RKO (cell line): ENCODE measurements at regions not wholly inside any gene's neighbourhood (a gene's known extent, or its start where the extent isn't known, plus 50 kb on each side); places are given as distances from the start of the nearest gene placed in this dataset.

ENCODE experiments used
- DNase-seq: peaks from one replicate; pipeline ENCODE4 v3.0.0-alpha.2; 2016; ENCODE audit warnings: low spot score

DNA sequence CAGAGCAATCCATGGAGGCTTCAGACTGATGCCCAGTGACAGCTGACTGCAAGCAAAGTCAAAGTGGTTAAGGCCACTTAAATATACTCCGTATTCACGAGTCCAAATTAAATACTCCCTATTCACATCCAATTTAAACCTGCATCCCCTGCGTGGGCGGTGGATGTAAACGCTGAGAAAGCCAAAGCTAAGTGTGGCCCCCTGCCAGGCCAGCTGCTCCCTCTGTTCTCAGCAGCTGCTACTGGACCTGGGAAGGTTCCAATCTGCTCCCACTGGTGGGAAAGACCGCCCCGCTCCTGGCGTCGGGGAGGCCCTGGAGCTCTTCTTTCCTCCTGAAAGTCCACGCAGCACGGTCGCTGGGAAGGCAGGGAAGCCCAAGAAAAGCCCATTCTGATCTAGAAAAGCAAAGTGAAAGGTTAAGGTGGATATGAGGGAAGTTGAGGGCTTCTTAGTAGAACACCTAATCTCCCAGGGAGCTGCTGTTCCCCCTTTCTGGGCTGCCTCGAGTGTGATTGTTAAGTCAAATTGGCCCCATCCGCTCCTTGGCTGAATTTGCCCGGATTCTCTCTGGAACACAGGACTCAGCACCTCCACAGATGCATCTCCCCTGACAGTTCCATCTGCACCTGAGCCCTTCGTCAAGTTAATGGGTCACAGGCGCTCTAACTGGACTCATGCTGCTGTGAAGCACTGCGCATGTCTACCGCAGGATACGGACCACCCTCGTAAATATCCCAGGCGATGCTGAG is 205.5 kb downstream of the USP12 start:
- no peak for DNase-seq

DNA sequence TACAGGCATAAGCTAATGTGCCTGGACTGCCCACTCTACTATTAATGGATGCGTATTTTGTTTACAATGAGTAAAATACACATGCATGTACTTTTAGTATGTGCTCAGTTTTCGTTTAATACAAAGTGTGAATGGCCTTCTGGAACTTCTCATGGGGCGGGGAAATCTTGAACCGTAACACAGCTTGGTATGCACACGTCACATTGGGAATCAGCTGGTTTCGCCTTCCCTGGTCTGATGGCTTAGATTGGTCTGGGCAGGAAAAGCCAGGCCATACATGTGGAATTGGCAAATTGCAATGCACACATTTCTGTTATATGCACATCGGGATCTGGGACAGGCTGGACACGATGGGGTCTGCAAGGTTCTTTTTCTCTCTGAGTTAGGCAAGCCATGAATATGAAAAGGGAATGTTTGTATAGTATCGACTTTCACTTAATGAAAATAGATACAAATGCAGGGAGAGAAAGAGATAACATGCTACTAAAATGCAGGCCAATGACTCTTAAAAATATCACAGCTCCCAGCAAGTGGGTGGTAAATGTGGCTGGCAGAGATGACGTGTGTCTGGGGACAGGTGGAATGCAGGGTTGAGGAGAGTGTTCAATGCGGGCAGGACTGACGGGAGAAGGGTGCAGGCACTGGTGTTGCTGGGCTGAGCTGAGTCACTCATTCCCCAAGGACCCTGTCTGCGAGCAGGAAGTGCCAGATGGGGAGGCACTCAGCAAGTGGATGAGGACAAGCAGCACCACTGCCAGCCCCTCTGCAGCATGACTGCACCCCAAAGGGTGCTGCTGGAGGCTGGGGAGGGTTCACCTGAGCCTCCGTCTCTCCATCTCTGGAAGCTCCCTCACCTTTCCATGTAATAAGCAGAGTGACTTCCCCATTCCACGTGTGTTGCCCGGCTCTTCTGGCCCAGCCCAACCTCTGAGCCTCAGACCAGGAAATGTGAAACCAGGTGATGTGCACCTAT is 204.0 kb upstream of the GPR12 start:
- DNase-seq, result no peak

DNA sequence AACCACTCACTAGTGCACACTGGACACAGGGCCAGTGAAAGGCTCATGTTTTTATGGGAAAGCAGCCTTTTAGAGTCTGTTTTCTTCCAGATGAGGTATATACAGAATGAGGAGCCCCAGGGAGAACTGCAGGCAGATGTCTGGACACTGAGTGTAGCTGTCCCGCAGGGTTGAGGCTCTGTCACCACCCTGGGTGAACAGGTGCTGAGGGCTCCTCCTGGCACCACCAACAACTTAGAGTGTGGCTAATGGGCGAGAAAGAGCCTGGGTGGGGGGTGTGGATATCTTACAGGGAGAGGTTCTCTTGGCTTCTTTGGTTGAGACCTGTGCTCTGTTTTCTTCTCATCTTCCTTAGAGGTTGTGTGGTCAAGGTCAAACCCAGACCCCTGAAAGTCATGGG is 202.1 kb upstream of the GPR12 start:
- DNase-seq, result no peak

DNA sequence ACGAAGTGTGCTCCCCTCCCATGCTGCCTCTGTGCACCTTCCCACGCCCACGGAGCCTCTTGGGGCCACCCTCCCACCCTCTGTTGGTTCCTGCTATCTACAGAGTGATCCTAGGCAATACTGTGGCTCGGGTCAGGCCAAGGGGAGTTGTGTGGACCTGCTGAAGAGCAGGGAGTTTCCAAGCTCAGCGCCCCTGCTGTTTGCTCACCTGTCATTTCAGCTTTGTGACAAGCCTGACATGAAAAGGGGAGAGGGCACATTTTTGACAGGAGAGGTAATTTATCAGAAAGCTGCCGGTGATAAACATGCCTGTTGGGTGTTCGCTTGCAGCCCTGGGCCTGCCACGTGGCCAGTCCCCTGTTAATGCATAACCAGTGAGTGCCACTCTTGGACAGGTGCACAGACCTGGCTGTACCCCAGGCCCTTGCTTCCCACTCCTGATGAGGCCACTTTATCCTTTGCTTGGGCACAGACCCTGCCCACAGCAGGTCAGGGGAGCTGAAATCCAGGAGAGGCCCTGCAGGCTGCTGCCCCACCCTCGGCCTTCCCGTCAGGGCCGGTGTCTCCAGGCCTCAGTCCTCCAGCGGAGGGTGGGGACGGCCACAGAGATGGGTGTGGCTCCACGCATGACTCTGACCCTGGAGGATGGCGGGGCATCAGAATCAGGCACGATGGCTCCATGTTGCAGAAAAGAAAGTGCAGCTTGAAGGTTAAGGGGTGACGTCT is 201.5 kb upstream of the GPR12 start:
- no peak for DNase-seq

DNA sequence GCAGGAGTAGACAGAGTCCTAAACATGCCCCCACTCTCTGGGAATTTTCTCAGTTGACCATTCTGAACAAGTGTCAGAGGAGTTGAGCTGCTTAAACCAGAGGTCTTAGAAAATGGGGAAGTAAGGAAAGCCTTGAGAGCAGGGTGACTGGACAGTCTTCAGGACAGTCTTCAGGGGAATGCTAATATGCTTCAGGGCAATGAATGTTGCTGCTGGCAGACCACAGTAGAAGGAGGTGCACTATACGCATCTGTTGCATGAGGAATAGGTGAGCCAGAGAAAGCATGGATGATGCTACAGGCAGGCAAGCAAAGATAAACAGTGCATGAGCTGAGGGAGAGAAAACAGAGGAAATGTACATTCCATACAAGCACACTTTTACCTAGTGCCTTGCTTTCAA is 196.6 kb upstream of the GPR12 start:
- no peak for DNase-seq

DNA sequence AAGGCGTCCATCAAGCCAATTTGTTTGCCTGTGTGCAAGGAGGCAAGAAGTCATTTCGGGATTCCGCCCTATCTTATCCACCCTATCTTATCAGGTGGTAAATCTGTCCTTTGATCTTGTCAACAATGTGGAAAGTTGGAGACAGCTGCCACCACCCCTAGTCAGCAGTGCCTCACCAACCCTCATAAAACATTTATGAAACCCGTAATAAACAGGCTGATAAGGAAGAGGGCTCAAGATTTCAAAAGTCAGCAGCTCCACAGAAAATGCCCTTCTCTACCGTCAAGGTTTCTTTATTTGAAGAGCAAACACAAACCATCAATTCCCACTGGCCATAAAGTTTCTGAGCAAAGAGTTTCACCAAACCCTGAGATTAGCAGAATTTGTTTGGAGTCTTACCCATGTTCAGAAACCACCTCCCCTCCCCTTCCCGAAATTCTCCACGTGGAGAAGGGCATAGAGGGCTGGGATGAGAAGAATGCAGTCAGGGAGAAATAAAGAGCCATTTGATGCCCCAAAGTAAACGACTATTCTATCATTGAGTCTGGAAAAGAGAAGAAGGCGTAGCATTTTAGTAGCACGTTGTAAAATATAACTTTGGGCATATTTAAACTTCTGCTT is 196.0 kb upstream of the GPR12 start:
- no peak for DNase-seq

DNA sequence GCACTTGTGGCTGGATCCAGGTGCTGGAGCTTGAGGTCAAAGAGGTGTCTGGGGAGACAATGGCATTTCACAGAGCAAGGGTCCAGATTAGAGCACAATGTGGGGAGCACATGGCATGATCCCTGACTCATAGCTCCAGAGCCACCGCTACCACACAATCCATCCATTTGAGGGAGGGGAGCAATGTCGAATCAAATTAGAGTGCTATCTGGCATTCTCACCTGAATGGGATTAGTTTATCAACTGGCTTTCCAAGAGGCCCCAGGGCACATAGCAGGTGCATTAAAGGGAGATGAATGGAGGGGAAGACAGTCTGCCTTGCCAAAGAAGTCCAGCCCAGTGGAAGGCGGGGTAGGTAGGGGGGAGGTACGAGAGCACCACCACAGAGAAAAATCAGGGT is 194.4 kb upstream of the GPR12 start:
- no peak for DNase-seq

DNA sequence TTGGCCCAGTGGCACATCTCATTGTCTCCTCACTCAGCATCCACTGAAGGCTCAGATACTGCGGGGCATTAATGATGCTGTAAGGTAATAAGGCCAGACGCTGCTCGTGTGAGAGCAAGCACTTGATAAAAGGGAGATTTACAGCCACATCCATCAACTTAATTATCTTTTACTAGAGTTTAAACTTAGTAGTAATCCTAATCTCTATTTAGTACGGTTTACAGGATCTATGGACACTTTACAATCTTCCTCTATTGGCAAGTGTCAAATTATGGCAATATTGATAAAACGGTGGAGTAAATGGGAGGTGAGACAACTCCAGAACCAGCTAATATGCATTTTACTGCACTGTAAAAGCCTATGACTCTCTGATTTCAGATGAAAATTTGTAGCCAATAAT is 192.7 kb upstream of the GPR12 start:
- DNase-seq, result no peak

DNA sequence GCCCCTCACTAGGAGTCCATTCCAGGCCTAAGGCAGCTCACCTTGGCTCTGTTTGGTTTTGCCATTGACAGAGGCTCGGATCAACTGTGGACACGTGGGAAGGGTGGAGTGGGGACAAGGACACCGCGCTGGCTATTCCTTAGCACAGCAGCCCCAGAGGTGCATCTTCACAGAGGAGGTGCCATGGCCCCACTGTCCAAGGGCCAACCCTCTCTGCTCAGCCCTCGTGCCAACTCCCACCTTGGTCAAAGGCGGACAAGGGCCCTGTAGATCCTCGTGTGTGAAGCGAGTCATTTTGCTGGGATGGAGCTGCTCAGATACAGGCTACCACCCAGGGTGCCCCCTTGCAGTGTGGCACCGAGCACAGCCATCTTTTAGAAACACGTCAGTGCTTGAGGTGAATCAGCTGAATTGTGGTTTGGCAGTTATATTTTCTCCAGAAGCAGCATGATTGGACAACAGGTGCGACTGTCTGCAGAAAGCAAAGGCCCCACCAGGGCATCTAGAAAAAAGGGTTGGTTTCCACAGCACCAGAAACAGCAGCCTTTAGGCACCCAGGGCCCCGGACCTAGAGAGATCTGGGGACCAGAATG is 192.1 kb upstream of the GPR12 start:
- DNase-seq, result no peak

DNA sequence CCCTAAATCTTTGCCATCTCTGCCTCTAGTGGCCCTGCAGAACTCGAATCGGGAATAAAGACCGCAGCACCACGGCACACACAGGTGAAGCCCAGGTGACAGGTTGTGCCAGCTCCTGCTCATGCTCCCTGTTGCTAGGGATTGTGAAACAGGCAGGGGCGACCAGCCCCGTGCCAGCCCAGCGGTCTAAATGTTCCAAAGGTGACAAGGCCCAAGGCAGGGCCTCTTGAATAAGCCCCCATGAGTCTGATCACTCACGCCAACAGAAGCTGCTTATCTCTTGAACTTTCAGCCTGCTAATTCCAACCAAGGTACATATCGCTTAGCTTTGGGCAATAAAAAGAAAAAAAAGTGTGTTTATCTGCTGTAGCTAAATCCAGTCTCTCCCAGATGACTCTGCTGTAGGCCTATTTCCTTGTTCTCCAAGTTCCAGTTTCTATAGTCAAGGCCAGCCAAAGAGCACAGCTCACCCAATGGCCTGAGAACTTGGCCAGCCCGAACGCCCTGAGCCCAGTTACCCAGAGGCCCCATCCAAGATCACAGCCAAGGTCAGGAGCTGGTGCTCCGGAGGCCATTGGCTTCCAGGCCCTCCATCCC is 191.1 kb upstream of the GPR12 start:
- DNase-seq, result no peak

DNA sequence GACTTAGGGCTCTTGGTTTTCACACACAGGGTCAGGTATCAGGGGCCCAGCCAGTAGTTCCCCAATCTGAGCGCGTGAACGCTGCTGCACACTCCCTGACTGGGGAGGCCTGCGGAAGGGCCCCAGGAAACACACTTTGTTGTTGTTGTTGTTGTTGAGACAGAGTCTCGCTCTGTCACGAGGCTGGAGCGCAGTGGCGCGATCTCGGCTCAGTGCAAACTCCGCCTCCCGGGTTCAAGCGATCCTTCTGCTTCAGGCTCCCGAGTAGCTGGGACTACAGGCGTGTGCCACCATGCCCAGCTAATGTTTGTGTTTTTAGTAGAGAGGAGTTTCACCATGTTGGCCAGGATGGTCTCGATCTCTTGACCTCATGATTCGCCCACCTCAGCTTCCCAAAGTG is 190.4 kb upstream of the GPR12 start:
- DNase-seq, result no peak

DNA sequence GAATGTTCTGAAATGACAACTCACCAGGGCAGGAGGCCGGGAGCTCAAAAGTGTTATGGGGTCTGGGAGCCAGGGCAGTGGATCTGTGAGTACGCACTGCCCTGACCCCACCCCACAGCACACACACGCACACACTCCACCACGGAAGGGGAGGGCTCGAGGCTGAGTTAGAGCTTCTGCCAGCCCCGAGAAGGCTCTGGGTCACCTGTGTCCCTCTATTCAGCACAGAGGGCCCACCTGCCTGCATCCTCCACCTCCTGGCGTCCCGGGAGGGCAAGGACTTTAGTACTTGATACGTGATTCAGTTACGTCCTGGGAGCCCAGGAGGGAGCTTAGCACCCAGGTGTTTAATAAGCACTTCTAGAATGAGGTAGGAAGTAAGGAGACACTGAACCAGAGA is 190.0 kb upstream of the GPR12 start:
- DNase-seq, result no peak

DNA sequence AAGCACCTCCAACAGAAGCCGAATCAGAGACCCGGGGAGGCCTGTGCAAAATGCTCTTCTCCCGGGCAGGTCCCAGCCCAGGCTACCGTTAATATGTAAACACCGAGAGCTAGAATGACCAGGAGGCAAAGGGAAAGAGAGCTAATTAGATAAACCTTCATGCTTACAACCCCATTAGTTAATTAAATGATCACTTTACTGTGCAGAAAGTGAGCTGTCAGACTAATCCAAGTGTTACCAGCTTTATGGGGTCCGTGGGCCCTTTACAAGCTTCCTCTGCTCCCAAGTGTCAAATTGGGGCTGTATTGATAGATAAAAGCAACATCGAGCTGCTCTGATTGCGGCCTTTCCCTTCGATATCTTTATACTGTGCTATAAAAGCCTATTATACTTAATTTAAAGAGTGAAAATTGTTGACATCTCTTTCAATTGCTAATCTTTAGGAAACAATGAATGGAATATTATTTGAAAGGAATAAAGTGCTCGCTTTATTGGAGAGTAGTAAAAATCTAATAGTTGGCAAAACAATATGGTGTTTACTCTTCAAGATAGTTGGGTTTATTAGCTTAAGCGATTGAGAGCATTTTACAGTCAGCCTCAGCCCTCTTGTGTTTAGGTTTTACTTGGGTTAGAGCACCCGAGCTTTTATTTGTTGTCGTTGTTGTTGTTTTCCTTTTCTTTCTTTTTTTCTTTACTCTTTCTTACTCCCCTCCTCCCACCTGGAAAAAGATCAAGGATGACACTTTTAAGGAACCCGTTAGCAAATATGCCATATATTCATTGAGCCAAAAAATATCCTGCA is 189.3 kb upstream of the GPR12 start:
- DNase-seq, result no peak

DNA sequence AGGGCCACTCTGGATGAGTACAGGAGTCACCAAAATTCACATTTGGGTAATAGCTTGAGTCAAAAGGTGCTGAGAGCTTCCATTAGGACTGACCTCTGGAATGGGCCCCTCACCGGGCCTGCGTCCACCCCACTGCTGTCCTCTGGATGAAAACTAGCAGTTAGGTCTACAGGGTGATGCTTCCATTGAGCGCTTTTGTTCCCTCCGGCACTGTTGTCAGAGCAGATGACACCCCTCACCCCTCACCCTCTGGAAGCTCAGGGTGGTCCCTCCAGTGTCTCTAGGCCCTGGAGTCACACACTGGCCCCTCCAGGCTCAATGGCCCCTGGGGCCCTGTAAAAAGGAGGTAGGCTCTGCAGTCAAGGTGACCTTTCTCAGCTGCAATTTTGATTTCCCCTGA is 187.8 kb upstream of the GPR12 start:
- DNase-seq, result no peak

DNA sequence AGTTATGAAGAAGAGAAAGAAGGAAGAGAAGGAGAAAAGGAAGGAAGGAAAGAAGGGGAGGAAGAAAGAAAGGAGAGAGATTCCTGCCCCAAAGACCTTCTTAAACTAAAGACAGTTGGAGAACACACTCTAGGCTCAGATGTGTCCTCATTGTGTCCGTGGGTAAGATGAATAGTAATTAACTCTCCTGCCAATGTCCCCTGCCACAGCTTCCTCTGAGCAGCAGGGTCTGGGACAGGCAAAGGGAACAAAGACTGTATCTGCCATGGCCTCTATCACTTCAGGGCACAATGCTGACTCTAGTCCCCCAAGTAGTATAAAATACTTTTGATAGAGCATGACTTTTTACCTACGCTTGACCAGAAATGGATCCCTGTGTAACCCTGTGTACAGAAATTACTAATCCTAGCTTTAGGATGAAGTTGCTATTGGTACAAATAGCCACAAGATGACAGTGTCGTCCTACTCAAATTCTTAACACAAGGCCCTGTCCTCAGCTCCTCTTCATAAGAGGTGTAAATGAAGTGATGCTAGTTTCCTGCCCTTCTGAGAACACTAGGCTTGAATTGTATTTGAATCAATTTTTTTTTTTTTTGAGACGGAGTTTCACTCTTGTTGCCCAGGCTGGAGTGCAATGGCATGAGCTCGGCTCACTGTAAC is 186.2 kb upstream of the GPR12 start:
- DNase-seq, result peak; percentile 80

DNA sequence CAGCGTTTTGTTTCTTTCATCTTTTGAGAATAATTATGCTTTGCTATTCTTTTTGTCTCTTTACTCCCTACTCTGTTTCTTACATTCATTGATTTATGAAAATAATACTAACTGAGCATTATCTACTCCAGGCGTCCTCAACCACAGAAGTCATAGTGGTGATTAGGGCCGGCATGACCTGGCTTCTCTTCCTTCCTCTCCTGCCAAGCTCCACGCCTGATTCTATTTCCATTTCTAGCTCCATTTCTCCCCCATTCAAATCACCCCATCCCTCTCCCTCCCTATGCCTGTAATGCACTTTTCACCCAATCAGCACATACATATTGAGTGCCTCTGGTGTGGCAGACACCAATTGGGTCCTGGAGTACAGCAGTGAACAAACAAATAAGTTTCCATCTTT is 183.2 kb upstream of the GPR12 start:
- no peak for DNase-seq

DNA sequence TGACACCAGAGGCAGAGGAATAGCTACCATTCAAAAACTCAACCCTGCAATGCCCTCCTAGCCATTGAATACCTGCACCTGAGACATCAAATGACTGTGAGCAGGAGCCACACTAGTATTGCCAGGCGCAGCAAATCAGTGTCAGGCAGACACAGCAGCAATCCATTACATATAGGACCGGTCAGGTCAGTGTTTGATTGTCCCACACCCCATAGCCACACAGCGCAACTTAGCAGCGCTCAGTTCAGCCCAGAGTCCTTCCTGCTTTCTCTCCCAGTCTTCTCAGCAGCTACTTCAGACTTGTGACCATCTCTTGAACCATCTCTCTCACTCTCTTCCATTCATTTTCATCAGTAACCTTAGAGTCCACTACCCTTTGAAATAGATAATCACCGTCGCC is 181.6 kb upstream of the GPR12 start:
- DNase-seq, result no peak

DNA sequence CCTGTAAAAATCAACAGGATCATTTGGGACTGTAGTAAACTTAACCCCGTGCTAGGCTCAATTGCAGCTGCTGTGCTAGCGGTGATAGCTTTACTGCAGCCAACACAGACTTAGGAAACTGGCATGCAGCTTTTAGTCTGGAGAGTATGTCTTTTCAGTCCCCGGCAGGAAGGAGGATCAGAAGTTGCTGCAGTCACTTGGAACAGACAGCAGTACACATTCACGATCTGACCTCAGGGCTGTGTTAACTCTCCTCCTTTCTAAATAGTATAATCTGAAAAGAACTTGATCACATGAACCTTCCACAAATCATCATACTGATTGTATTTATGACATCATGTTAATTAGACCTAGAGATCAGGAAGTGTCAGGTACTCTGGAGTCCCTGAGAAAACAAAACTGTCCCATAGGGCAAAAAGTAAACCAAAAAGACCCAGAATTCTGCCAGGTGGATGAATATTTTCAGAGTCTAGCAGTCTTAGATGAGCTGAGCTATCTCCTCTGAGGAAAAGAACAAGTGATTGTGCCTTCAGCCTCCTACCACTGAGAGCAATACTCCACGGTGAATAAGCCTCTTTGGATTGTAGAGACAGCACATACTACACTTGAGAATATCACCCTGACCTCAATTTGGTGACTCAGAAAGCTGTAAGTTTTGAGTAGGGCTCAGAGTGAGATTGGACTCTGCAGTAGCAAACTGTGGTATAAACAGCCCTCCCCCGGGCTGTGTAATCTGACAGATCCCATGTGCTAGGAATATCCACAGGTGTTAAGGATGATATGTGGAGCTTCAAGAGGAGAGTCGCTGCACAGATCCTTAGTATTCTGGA is 181.0 kb upstream of the GPR12 start:
- DNase-seq, result peak; percentile 62

DNA sequence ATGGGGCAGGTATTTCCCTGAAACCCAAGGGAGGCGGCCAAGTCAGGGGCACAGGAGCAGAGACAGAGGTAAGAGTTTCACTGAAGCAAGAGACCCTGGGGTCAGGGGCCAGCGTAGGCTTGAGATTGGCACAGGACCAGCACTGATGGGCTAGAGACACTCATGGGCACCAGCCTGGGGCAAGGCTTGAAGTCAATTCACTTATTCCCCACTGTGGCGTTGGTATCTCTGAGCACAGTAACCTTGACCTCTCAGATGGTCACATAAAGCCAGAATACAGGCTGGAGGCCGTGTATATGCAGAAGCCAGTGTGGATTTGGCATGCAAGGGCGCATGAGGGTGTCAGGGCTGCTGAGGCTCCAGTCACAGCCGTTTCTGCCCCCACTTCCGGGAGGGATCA is 173.5 kb upstream of the GPR12 start:
- no peak for DNase-seq
